ENCODE measurements at regions not wholly inside any gene's neighbourhood (a gene's known extent, or its start where the extent isn't known, plus 50 kb on each side); places are given as distances from the start of the nearest gene placed in this dataset.

- TF ChIP-seq CTCF (IDR thresholded peaks at IDR 0.05) (no peak), POLR2A (IDR thresholded peaks at IDR 0.05) (no peak)
Observed at GRCh38 chr12:126998031-126998430, 1268.9 kb upstream of the TMEM132C start.

Measured in heart left ventricle (tissue), 13 donors.